ENCODE measurements at regions not wholly inside any gene's neighbourhood (a gene's known extent, or its start where the extent isn't known, plus 50 kb on each side); places are given as distances from the start of the nearest gene placed in this dataset.

DNA sequence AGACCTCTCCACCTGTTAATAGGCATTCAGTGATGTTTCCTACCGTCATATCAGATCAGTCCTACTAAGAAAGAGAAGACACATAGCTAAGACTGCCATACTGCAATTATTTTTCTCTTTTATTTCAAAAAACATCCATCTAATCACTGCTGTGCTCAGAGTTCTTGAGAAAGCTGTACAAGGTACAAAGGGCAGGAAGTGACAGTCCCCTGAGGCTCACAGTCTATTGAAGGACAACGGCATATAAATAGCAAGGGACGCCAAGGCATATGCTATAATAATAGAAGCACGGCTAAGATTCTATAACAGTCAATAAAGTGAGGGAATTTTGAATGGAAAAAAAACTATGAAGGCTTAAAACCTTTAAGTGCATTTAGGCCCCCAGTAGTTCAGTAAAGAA lies 415.3 kb upstream of the NRP1 start:
- 62 to 71% methylated on average over 1 to 4 of the region's 4 CpGs for WGBS, 2 donors (ENCODE audit: low coverage in 1 of 2)
- H3K4me1 ChIP-seq = peaks cover 0 to 3% (median 0%) of the 10 kb centered on the region in 4 donors
- H3K9me3 ChIP-seq = no peaks in the 10 kb centered on the region
- DNase-seq = no peak
- in situ Hi-C loops (cut with MboI; ENCODE audit: low pct_ligation_motif_present in 1 of 4, low pct_unique_long_range_greater_than_20kb in 1 of 4, low sequenced_read_pairs in 3 of 4) = no loop called here
- intact Hi-C loops (cut with DNase I; ENCODE audit: low total_unique reads) = no loop called here
- no peak for TF ChIP-seq POLR2AphosphoS5 (IDR thresholded peaks at IDR 0.05)
- TF ChIP-seq POLR2A (IDR thresholded peaks at IDR 0.05) = no peak
- TF ChIP-seq EP300 (IDR thresholded peaks at IDR 0.05; ENCODE audit: low read depth) = no peak
- TF ChIP-seq, protein P1, sequence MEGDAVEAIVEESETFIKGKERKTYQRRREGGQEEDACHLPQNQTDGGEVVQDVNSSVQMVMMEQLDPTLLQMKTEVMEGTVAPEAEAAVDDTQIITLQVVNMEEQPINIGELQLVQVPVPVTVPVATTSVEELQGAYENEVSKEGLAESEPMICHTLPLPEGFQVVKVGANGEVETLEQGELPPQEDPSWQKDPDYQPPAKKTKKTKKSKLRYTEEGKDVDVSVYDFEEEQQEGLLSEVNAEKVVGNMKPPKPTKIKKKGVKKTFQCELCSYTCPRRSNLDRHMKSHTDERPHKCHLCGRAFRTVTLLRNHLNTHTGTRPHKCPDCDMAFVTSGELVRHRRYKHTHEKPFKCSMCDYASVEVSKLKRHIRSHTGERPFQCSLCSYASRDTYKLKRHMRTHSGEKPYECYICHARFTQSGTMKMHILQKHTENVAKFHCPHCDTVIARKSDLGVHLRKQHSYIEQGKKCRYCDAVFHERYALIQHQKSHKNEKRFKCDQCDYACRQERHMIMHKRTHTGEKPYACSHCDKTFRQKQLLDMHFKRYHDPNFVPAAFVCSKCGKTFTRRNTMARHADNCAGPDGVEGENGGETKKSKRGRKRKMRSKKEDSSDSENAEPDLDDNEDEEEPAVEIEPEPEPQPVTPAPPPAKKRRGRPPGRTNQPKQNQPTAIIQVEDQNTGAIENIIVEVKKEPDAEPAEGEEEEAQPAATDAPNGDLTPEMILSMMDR (IDR thresholded peaks at IDR 0.05) = no peak
- H3K27me3 ChIP-seq = no peaks in the 10 kb centered on the region
- H3K36me3 ChIP-seq = no peaks in the 10 kb centered on the region
- H3K4me3 ChIP-seq = no peak overlapping the region
- H3K27ac ChIP-seq = no peak overlapping the region

DNA sequence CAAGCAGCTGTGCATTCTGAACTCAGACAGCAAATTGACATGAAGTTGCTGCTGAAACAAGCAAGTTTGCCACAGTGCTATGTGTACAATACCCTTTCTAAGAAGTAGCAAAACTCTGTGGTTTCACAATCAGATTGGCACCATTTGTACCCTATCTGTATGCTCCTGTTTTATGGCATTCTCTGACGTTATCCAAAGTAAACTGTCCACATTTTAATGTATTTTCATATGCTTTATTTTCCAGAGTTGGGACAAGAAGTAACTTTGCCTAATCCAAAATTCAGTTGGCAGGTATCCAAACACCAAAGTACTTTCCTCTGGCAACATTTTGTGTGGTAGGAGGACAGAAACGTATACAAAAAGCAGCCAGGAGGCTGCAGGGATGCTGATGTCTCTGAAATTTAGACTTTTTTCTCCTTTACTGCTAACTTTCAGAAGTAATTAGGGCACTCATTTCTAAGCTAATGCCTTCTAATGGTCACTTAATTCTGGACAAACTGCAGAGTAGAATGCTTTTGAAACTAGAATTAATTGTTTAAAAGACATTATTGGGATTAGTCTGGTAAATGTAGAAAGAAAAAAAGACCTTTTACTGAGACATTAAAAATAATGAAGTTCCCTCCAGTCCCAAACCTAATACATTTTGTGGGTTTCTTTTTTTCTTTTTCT lies 414.7 kb upstream of the NRP1 start:
- WGBS, 2 donors (ENCODE audit: low coverage in 1 of 2) = 14 to 39% methylated on average over 2 of the region's 2 CpGs
- in situ Hi-C loops (cut with MboI; ENCODE audit: low pct_ligation_motif_present in 1 of 4, low pct_unique_long_range_greater_than_20kb in 1 of 4, low sequenced_read_pairs in 3 of 4) = no loop called here
- Histone ChIP-seq H3K36me3 (no peaks in the 10 kb centered on the region), H3K4me3 (no peak overlapping the region), H3K4me1 (peaks cover 0 to 3% (median 0%) of the 10 kb centered on the region in 4 donors), H3K27me3 (no peaks in the 10 kb centered on the region), H3K27ac (no peak overlapping the region), H3K9me3 (no peaks in the 10 kb centered on the region)
- no peak for DNase-seq
- intact Hi-C loops (cut with DNase I; ENCODE audit: low total_unique reads) = no loop called here
- TF ChIP-seq EP300 (IDR thresholded peaks at IDR 0.05; ENCODE audit: low read depth) (no peak), POLR2AphosphoS5 (IDR thresholded peaks at IDR 0.05) (no peak), POLR2A (IDR thresholded peaks at IDR 0.05) (no peak)
- TF ChIP-seq, protein P1 (IDR thresholded peaks at IDR 0.05) = no peak

DNA sequence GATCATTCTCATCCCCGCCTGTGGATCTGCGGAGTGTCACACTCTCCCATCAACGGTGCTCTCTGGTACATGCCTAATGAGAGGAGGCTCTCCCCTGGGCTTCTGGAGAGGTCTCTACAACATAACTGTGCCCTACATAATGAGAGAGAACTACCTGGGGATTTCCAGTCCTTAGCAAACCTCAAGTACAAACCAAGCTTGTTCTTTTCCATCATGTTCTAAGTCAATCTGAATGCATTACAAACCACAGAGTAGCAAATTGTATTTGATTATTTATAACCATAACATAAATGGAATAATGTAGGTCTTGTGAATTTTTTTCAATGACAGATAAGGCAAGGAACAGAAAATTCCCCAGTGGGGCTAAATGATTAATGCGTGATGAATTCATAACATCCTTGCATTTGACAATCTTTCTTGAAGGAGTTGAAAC lies 412.4 kb upstream of the NRP1 start:
- no peaks in the 10 kb centered on the region for H3K27me3 ChIP-seq
- no peaks in the 10 kb centered on the region for H3K36me3 ChIP-seq
- H3K4me1 ChIP-seq = peaks cover 0 to 9% (median 0%) of the 10 kb centered on the region in 4 donors
- DNase-seq = no peak
- no peaks in the 10 kb centered on the region for H3K9me3 ChIP-seq
- H3K27ac ChIP-seq = no peak overlapping the region
- intact Hi-C loops (cut with DNase I; ENCODE audit: low total_unique reads) (no loop called here), in situ Hi-C loops (cut with MboI; ENCODE audit: low pct_ligation_motif_present in 1 of 4, low pct_unique_long_range_greater_than_20kb in 1 of 4, low sequenced_read_pairs in 3 of 4) (no loop called here)
- no peak overlapping the region for H3K4me3 ChIP-seq
- TF ChIP-seq EP300 (IDR thresholded peaks at IDR 0.05; ENCODE audit: low read depth) (no peak), POLR2AphosphoS5 (IDR thresholded peaks at IDR 0.05) (no peak), POLR2A (IDR thresholded peaks at IDR 0.05) (no peak)
- TF ChIP-seq, protein P1 (IDR thresholded peaks at IDR 0.05) = no peak
- 92 to 100% methylated on average over 4 of the region's 4 CpGs for WGBS, 2 donors (ENCODE audit: low coverage in 1 of 2)

DNA sequence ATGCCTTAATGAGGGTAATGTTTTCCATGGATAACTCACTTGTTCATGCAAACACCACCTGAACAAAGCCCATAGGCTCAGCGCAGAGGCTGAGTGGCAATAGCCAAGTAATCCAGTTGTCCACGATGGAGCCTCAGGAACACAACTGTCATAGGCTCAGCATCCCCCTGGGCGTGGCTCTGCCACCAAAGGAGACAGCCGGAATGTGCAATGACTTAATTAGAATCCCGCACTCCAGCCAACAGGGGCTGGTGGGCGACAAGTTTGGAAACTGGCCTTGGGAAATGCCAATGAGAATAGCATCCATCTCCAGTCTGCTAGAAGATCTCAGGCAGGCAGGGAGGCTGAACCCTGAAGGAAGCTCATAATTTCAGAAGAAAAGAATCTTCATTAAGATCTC lies 411.7 kb upstream of the NRP1 start:
- H3K9me3 ChIP-seq = no peaks in the 10 kb centered on the region
- H3K27me3 ChIP-seq = no peaks in the 10 kb centered on the region
- TF ChIP-seq POLR2AphosphoS5 (IDR thresholded peaks at IDR 0.05) (no peak), POLR2A (IDR thresholded peaks at IDR 0.05) (no peak), EP300 (IDR thresholded peaks at IDR 0.05; ENCODE audit: low read depth) (no peak)
- TF ChIP-seq, protein P1 (IDR thresholded peaks at IDR 0.05) = no peak
- no peak for DNase-seq
- intact Hi-C loops (cut with DNase I; ENCODE audit: low total_unique reads) (no loop called here), in situ Hi-C loops (cut with MboI; ENCODE audit: low pct_ligation_motif_present in 1 of 4, low pct_unique_long_range_greater_than_20kb in 1 of 4, low sequenced_read_pairs in 3 of 4) (no loop called here)
- H3K4me1 ChIP-seq = peaks cover 0 to 9% (median 0%) of the 10 kb centered on the region in 4 donors
- WGBS, 2 donors (ENCODE audit: low coverage in 1 of 2) = 90 to 94% methylated on average over 2 to 6 of the region's 6 CpGs
- H3K4me3 ChIP-seq = no peak overlapping the region
- no peak overlapping the region for H3K27ac ChIP-seq
- H3K36me3 ChIP-seq = no peaks in the 10 kb centered on the region
